HEK293 (cell line): ENCODE measurements at regions not wholly inside any gene's neighbourhood (a gene's known extent, or its start where the extent isn't known, plus 50 kb on each side); places are given as distances from the start of the nearest gene placed in this dataset.

Experiments
- CTCF ChIA-PET: fragments of 350-600 bp; formaldehyde crosslinking; extraction: SDS; loops from one replicate; lab custom pipeline; 2021; ENCODE audit warnings: antibody characterized with exemption; lab: Yijun Ruan, JAX
- POLR2A ChIA-PET: fragments of 300-600 bp; formaldehyde crosslinking; extraction: SDS; loops from one replicate; lab custom pipeline; 2020; ENCODE audit warnings: antibody characterized with exemption, inconsistent platforms; lab: Yijun Ruan, JAX
- H3K27ac ChIP-seq: fragments of 200-500 bp; sonication (Bioruptor generic); 2 replicates; pipeline ENCODE4 v1.5.1; 2014; ENCODE audit warnings: low read depth, low read length, control low read depth, inconsistent platforms; ENCODE audit errors: extremely low read depth
- H3K36me3 ChIP-seq, 2 experiments: fragments of 200-500 bp in 1 of 2; sonication (Bioruptor generic) in 1 of 2; 1 replicate in 1 of 2; 2 replicates in 1 of 2; pipeline ENCODE4 v1.5.1; 2014 to 2017; ENCODE audit warnings: inconsistent platforms in 2 of 2, low read length in 2 of 2; ENCODE audit not compliant: control insufficient read depth in 2 of 2, insufficient read depth in 1 of 2
- H3K4me1 ChIP-seq: fragments of 200-500 bp; sonication (Bioruptor generic); 2 replicates; pipeline ENCODE4 v1.5.1; 2014; ENCODE audit warnings: mild to moderate bottlenecking, low read length, inconsistent platforms; ENCODE audit not compliant: control insufficient read depth, insufficient read depth
- H3K4me3 ChIP-seq: 2 replicates; pipeline ENCODE4 v1.5.1; 2011; ENCODE audit warnings: low read depth, mild to moderate bottlenecking, control low read depth, low read length, moderate library complexity
- H3K9me3 ChIP-seq: fragments of 200-500 bp; sonication (Bioruptor generic); 2 replicates; pipeline ENCODE4 v1.5.1; 2014; ENCODE audit warnings: low read depth, low read length, inconsistent platforms; ENCODE audit not compliant: control insufficient read depth, insufficient read depth
- ATF2 ChIP-seq: fragments of 450-650 bp; formaldehyde crosslinking; IDR thresholded peaks from 2 replicates; pipeline ENCODE4 v1.5.1; 2016; ENCODE audit warnings: missing biosample characterization, missing genetic modification characterization, low read depth
- KLF9 ChIP-seq: fragments of 450-650 bp; formaldehyde crosslinking; IDR thresholded peaks from 2 replicates; pipeline ENCODE4 v1.5.1; 2016; ENCODE audit warnings: missing biosample characterization, missing genetic modification characterization, low read depth
- SETDB1 ChIP-seq: IDR thresholded peaks from one replicate; pipeline ENCODE4 v1.6.1; 2017; ENCODE audit warnings: mild to moderate bottlenecking, low read length, moderate library complexity, mixed read lengths; ENCODE audit not compliant: insufficient read length
- ZBTB6 ChIP-seq: fragments of 450-650 bp; formaldehyde crosslinking; IDR thresholded peaks from 2 replicates; pipeline ENCODE4 v1.5.1; 2017; ENCODE audit warnings: missing biosample characterization, missing genetic modification characterization
- ZIC2 ChIP-seq: fragments of 450-650 bp; formaldehyde crosslinking; IDR thresholded peaks from 2 replicates; pipeline ENCODE4 v1.5.1; 2016; ENCODE audit warnings: missing biosample characterization, missing genetic modification characterization
- ZNF18 ChIP-seq: fragments of 450-650 bp; formaldehyde crosslinking; IDR thresholded peaks from 2 replicates; pipeline ENCODE4 v1.5.1; 2016; ENCODE audit warnings: missing biosample characterization, missing genetic modification characterization
- ZNF24 ChIP-seq: fragments of 450-650 bp; formaldehyde crosslinking; IDR thresholded peaks from 2 replicates; pipeline ENCODE4 v1.5.1; 2016; ENCODE audit warnings: missing biosample characterization, missing genetic modification characterization
- ZNF311 ChIP-seq: fragments of 450-650 bp; formaldehyde crosslinking; IDR thresholded peaks from 2 replicates; pipeline ENCODE4 v1.5.1; 2017; ENCODE audit warnings: missing biosample characterization, missing genetic modification characterization, borderline replicate concordance
- ZNF324 ChIP-seq: fragments of 450-650 bp; formaldehyde crosslinking; IDR thresholded peaks from 2 replicates; pipeline ENCODE4 v1.5.1; 2016; ENCODE audit warnings: missing biosample characterization, missing genetic modification characterization
- ZNF341 ChIP-seq: fragments of 450-650 bp; formaldehyde crosslinking; IDR thresholded peaks from 2 replicates; pipeline ENCODE4; 2016; ENCODE audit warnings: low read depth, missing biosample characterization, missing genetic modification characterization
- ZNF362 ChIP-seq: fragments of 450-650 bp; formaldehyde crosslinking; IDR thresholded peaks from 2 replicates; pipeline ENCODE4 v1.5.1; 2016; ENCODE audit warnings: missing biosample characterization, missing genetic modification characterization
- ZNF585B ChIP-seq: fragments of 450-650 bp; formaldehyde crosslinking; IDR thresholded peaks from 2 replicates; pipeline ENCODE4 v1.5.1; 2016; ENCODE audit warnings: missing biosample characterization, missing genetic modification characterization
- ZNF626 ChIP-seq: fragments of 450-650 bp; sonication (Bioruptor Pico); formaldehyde crosslinking; IDR thresholded peaks from 2 replicates; pipeline ENCODE4 v1.5.1; 2018; ENCODE audit warnings: missing biosample characterization, missing genetic modification characterization, inconsistent platforms
- ZNF677 ChIP-seq: fragments of 450-650 bp; IDR thresholded peaks from 2 replicates; pipeline ENCODE4 v1.5.0; 2018; ENCODE audit warnings: missing biosample characterization, mild to moderate bottlenecking, missing genetic modification characterization, moderate library complexity
- ZNF701 ChIP-seq: fragments of 450-650 bp; formaldehyde crosslinking; IDR thresholded peaks from 2 replicates; pipeline ENCODE4 v1.5.1; 2016; ENCODE audit warnings: missing biosample characterization, missing genetic modification characterization
- ZNF777 ChIP-seq: fragments of 450-650 bp; formaldehyde crosslinking; IDR thresholded peaks from 2 replicates; pipeline ENCODE4 v1.5.1; 2017; ENCODE audit warnings: missing biosample characterization, missing genetic modification characterization, borderline replicate concordance
- ZSCAN23 ChIP-seq: fragments of 450-650 bp; formaldehyde crosslinking; IDR thresholded peaks from 2 replicates; pipeline ENCODE4 v1.5.1; 2016; ENCODE audit warnings: missing biosample characterization, missing genetic modification characterization
- TF ChIP-seq, protein P1 (sequence below): fragments of 450-650 bp; formaldehyde crosslinking; IDR thresholded peaks from 2 replicates; pipeline ENCODE4 v1.5.1; 2016; ENCODE audit warnings: missing biosample characterization, missing genetic modification characterization, borderline replicate concordance

DNA sequence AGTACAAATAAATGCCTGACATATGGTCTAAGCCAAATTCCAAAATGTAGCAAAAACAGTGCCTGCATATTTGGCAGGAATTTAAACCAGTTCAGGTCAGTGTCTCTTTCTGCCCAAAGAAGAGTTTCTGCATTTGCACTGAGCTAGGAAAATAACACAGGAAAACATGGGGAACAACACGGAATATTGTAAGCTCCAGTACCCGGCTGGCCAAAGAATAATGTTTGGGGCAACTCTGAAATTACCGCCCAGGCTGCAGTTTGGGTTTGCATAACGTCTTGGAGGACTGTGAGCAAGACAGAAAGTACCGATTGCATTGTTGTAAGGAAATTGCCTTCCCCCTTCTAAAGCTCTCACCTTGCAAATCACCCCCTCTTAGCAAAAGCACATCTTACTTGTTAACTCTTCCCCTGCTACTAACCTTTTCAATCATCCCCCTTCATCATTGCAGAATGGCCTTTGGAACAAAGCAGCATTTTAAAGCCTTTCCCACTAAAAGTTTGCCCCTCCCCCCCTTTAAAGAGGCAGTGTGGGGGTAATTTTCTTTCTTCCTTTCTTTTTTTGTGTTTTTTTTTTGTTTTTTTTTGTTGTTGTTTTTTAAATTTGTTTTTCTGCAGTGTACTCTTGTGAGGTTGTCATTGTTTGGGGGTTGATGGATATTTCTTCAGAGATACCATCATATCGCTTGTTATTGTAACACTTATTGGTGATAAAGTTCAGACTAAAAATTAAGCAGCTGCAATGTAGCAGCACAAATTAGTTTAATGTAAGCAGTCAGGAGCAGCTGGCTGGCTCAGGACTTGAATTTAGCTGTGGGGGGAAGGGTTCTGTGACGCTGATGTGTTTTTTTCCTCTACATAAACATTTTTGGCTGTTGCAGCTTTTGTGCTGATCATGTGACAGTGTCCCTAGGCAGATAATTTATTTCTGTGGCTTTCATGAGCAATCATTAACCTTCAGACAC, 100.0 kb upstream of the CITED2 start (continued):
- TF ChIP-seq ZNF362 (tag by site-specific recombination) = 0 out of 2 replicates have a peak, but pooled peaks have one; percentile 53

GRCh38 chr6:139473731-139474130, 99.3 kb upstream of the CITED2 start:
- Histone ChIP-seq H3K36me3 (no peaks in the 10 kb centered on the region), H3K4me1 (peaks cover 12% of the 10 kb centered on the region), H3K27ac (no peak overlapping the region), H3K4me3 (no peak overlapping the region), H3K9me3 (no peaks in the 10 kb centered on the region)
- POLR2A ChIA-PET = interaction anchor here (0.6 to 1.9 kb wide), 2 partner anchors 45 to 100 kb away, joined by 4 to 5 read pairs; partner anchors contain the start of gene CITED2
- CTCF ChIA-PET = no interaction called here
- no peak for TF ChIP-seq ZNF777
- no peak for TF ChIP-seq ATF2 (tag by site-specific recombination)
- no peak for TF ChIP-seq ZBTB6
- no peak for TF ChIP-seq ZSCAN23 (tag by site-specific recombination)
- no peak for TF ChIP-seq ZNF324 (tag by site-specific recombination)
- no peak for TF ChIP-seq SETDB1
- no peak for TF ChIP-seq ZNF311 (tag by site-specific recombination)
- no peak for TF ChIP-seq ZNF24 (tag by site-specific recombination)
- no peak for TF ChIP-seq ZNF677 (tag by site-specific recombination)
- no peak for TF ChIP-seq ZNF18 (tag by site-specific recombination)

- TF ChIP-seq ZNF311 (tag by site-specific recombination) (no peak), ZNF341 (peak; percentile 53), ZNF626 (tag by site-specific recombination) (no peak), KLF9 (no peak), ZIC2 (tag by site-specific recombination) (peak; percentile 76), ZNF701 (tag by site-specific recombination) (no peak), ZNF585B (tag by site-specific recombination) (no peak)
- TF ChIP-seq, protein P1, sequence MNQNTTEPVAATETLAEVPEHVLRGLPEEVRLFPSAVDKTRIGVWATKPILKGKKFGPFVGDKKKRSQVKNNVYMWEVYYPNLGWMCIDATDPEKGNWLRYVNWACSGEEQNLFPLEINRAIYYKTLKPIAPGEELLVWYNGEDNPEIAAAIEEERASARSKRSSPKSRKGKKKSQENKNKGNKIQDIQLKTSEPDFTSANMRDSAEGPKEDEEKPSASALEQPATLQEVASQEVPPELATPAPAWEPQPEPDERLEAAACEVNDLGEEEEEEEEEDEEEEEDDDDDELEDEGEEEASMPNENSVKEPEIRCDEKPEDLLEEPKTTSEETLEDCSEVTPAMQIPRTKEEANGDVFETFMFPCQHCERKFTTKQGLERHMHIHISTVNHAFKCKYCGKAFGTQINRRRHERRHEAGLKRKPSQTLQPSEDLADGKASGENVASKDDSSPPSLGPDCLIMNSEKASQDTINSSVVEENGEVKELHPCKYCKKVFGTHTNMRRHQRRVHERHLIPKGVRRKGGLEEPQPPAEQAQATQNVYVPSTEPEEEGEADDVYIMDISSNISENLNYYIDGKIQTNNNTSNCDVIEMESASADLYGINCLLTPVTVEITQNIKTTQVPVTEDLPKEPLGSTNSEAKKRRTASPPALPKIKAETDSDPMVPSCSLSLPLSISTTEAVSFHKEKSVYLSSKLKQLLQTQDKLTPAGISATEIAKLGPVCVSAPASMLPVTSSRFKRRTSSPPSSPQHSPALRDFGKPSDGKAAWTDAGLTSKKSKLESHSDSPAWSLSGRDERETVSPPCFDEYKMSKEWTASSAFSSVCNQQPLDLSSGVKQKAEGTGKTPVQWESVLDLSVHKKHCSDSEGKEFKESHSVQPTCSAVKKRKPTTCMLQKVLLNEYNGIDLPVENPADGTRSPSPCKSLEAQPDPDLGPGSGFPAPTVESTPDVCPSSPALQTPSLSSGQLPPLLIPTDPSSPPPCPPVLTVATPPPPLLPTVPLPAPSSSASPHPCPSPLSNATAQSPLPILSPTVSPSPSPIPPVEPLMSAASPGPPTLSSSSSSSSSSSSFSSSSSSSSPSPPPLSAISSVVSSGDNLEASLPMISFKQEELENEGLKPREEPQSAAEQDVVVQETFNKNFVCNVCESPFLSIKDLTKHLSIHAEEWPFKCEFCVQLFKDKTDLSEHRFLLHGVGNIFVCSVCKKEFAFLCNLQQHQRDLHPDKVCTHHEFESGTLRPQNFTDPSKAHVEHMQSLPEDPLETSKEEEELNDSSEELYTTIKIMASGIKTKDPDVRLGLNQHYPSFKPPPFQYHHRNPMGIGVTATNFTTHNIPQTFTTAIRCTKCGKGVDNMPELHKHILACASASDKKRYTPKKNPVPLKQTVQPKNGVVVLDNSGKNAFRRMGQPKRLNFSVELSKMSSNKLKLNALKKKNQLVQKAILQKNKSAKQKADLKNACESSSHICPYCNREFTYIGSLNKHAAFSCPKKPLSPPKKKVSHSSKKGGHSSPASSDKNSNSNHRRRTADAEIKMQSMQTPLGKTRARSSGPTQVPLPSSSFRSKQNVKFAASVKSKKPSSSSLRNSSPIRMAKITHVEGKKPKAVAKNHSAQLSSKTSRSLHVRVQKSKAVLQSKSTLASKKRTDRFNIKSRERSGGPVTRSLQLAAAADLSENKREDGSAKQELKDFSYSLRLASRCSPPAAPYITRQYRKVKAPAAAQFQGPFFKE (tag by site-specific recombination) = no peak
- H3K27ac ChIP-seq = no peak overlapping the region
- ChIA-PET POLR2A (interaction anchor here (1.9 kb wide), 1 partner anchor 99 kb away, joined by 5 read pairs; the partner anchor contains the start of gene CITED2), CTCF (no interaction called here)
- no peaks in the 10 kb centered on the region for H3K36me3 ChIP-seq
- no peak overlapping the region for H3K4me3 ChIP-seq
- no peaks in the 10 kb centered on the region for H3K9me3 ChIP-seq
- peaks cover 12% of the 10 kb centered on the region for H3K4me1 ChIP-seq
Measured at GRCh38 chr6:139473231-139473701, 98.8 kb upstream of the CITED2 start.
